NCI-H748 (cell line): ENCODE measurements at regions not wholly inside any gene's neighbourhood (a gene's known extent, or its start where the extent isn't known, plus 50 kb on each side); places are given as distances from the start of the nearest gene placed in this dataset.

ENCODE experiments used
- DNase-seq: peaks from one replicate; lab custom pipeline; 2025; ENCODE audit not compliant: unreplicated experiment; lab: John Stamatoyannopoulos, UW

- DNase-seq = no peak
Measured at GRCh38 chr4:92101737-92102172, 202.0 kb upstream of the GRID2 start.

- peak; percentile 3 for DNase-seq
Measured at GRCh38 chr4:92104506-92104905, 199.3 kb upstream of the GRID2 start.

DNA sequence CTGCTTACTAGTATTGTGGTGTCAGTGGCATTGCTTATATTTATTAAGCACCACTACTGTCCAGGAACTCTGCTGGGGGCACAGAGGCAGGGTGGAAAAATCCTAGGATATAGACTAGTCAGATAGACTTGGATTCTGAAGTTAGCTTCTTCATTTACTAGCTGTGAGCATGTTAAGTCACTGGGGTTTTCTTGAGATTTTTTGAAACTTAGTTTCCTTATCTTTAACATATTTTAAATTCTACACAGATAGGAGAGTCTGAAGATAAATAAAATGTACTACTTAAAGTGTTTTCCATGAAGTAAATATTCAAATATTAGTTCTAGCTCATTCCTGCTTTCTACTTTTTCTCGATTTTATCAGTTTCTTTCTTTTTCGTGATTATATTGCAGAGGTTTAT is 196.9 kb upstream of the GRID2 start:
- no peak for DNase-seq

DNA sequence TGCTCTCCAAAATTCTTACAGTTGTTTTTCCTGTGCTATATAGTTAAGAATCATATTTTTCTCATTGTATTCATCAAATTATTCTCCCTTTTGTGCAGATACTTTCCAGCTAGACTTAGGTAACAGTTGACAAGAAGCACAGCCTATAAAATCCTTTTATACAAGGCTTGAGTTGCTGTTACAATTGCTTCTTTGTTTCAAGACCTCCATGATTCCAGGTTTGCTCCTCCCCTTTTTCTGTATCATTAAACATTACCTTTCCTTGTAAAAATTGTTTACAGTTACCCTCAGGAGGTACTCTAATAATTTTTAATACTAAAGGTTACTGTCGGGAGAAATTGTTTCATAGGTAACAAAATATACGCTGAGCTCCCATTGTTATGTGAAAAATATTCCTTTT is 192.3 kb upstream of the GRID2 start:
- no peak for DNase-seq

DNA sequence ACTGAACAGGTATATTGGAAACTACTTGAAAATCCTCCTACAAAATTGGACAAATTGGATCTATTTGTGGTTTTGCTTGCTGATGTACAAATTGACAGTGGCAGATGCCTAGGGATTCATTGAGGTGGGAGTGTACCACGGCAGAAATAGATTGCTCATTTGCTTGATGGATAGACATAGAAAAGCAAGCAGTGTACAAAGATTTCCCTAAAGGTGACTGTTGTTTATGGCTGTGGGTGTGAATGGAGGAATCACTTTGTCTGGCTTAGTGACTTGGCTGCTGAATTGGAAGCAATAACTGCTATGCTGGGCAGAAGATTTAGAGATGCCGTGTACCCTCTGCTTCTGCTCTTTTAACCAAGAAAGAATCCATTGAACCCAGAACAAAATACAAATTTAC is 191.0 kb upstream of the GRID2 start:
- DNase-seq = no peak

- no peak for DNase-seq
Measured at GRCh38 chr4:92120810-92121498, 182.8 kb upstream of the GRID2 start.

GRCh38 chr4:92122911-92123310 is 180.9 kb upstream of the GRID2 start:
- no peak for DNase-seq

- no peak for DNase-seq
Measured at GRCh38 chr4:92128676-92129075, 175.1 kb upstream of the GRID2 start.

DNA sequence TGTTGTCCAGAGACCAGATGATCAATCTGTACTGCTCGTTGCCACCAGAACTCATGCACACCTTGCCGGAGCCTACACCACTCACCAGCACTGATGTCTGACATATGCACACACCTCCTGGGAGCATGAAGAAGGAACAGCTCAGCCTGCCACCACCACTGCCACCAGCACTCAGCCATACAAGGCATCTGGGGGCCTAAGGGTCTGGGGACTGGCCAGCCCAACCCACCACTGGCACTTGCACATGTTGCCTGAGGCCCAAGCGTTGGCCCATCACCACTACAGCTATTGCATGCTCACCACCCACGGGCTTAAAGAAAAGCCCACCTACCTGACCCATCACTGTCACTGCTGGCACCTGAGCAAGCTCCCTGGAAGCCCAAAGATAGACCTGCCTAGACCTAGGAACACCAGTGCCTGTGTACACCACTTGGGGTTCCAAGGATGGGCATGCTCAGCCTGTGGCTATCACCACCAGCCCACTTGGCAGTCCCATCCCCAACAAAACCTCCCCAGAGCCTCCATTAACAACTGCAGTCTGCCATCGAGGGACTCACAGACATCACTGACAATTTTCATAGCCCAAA is 174.3 kb upstream of the GRID2 start:
- DNase-seq = no peak

DNA sequence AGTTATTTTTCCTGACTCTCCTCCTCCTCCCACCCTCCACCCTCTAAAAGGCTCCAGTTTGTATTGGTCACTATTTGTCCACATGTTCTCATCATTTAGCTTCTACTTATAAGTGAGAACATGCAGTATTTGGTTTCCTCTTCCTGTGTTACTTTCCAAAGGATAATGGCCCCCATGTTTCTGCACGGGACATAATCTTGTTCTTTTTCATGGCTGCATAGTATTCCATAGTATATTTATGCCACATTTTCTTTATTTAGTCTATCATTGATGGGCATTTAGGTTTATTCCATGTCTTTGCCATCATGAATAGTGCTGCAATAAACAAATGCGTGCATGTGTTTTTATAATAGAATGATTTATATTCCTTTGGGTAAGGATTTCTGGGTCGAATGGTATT is 167.3 kb upstream of the GRID2 start:
- no peak for DNase-seq

GRCh38 chr4:92163348-92163747 is 140.4 kb upstream of the GRID2 start:
- DNase-seq = peak; percentile 2

GRCh38 chr4:92170340-92170739 is 133.4 kb upstream of the GRID2 start:
- no peak for DNase-seq

DNA sequence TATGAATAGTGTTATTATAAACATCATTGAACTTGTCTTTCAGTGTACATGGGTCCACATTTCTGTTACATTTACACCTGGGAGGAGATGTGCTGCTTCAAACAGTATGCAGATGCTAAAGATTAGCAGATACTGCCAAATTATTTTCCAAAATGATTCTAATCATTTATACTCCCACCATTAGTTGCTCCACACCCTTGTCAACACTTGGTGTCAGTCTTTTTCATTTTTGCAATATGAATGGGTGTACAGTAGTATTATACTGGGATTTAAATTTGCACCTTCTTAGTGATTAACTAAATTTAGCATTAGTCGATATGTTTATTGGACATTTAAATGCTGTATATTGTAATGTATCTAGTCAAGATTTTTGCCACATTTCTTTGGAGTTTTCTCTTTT is 131.6 kb upstream of the GRID2 start:
- no peak for DNase-seq

GRCh38 chr4:92175250-92175649 is 128.5 kb upstream of the GRID2 start:
- no peak for DNase-seq

GRCh38 chr4:92182006-92182735 is 121.6 kb upstream of the GRID2 start:
- DNase-seq = no peak

GRCh38 chr4:92182736-92183407 is 120.9 kb upstream of the GRID2 start:
- no peak for DNase-seq

DNA sequence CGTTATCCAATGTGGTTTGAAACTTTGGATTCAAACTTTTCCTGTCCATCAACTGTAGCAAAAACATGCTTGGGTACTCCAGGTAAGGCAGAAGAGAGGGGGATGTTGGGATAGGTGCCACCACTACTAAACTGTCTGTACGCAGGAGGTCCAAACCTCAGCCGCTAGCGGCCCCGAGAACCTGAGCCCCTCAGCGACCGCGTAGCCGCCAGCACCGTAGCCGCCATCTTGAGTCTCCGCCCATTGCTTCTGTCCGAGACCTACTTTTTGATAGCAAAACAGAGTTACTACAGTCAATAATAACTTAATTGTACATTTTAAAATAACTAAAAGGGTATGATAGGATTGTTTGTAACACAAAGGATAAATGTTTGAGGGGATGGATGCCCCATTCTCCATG is 119.9 kb upstream of the GRID2 start:
- DNase-seq = no peak

DNA sequence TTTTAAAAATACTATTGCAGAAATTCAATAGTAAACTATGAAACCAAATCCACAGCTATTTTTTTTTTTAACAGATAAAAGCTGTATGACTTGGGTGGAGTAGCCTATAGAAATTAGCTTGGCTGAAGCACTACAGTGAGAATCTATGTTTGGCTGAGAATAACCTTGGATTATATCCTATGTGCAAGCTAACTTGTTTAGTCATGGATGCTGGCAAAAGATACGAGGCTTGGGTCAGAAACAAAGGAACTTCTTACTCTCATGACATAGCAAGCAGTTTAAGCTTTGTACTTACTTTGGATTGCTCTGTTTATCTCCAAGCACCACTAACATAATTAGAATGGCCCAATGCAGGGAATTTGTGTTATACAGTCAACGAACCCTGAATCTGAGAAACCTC is 119.2 kb upstream of the GRID2 start:
- DNase-seq = no peak

DNA sequence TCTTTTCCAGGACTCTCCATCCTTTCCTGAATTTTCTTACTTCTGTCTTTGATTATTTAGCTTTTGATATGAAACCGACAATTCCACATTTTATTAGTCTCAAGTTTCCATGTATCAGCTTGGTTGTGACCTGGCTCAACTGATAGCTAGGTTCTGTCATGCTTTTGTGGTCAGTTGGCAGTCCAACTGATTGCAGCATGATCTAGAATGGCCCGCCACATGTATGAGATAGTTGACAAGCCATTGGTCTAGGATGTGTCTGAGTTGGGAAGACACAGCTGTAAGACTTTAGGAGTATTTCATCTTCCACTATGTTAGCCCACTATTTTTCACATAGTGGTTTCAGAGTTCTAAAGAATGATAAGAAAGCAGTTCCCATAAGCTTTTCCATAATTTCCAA is 117.5 kb upstream of the GRID2 start:
- no peak for DNase-seq

- no peak for DNase-seq
Measured at GRCh38 chr4:92189146-92189545, 114.6 kb upstream of the GRID2 start.

GRCh38 chr4:92198711-92199110 is 105.1 kb upstream of the GRID2 start:
- no peak for DNase-seq

DNA sequence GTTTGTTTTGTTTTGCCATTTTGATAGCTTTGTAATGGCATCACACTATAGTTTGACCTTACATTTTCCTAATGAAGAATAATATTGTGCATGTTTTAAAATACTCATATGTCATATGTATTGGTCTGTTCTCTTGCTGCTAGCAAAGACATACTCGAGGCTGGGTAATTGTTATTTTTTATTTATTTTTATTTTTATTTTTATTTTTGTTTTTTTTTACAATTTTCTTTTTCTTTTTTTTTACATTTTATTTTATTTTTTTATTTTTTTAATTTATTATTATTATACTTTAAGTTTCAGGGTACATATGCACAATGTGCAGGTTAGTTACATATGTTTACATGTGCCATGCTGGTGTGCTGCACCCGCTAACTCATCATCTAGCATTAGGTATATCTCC is 104.6 kb upstream of the GRID2 start:
- DNase-seq = no peak
